Progenitor cell of endocrine pancreas (in vitro differentiated cells): ENCODE measurements at regions not wholly inside any gene's neighbourhood (a gene's known extent, or its start where the extent isn't known, plus 50 kb on each side); places are given as distances from the start of the nearest gene placed in this dataset.

ENCODE experiments used
- DNase-seq: peaks from one replicate; pipeline ENCODE4 v3.0.0; 2021; ENCODE audit warnings: low spot score; ENCODE audit not compliant: unreplicated experiment
- H3K27ac Mint-ChIP-seq: 2 replicates; pipeline ENCODE4 v1.8.0; 2021; ENCODE audit warnings: mild to moderate bottlenecking, moderate library complexity, mixed read lengths
- H3K27me3 Mint-ChIP-seq: 2 replicates; pipeline ENCODE4 v1.8.0; 2021; ENCODE audit warnings: mixed read lengths
- H3K36me3 Mint-ChIP-seq: 2 replicates; pipeline ENCODE4 v1.8.0; 2022; ENCODE audit warnings: mixed read lengths; ENCODE audit not compliant: insufficient read depth
- H3K4me1 Mint-ChIP-seq: 2 replicates; pipeline ENCODE4 v1.8.0; 2021; ENCODE audit warnings: low read depth, mixed read lengths
- H3K4me3 Mint-ChIP-seq: 2 replicates; pipeline ENCODE4 v1.8.0; 2021; ENCODE audit warnings: low read depth, mild to moderate bottlenecking, moderate library complexity, mixed read lengths
- H3K9me3 Mint-ChIP-seq: 2 replicates; pipeline ENCODE4 v1.8.0; 2021; ENCODE audit warnings: low read depth, mixed read lengths
- TF ChIP-seq, protein P1 (sequence below): fragments of 200-600 bp; sonication (generic); IDR thresholded peaks from one replicate; pipeline ENCODE4 v1.5.0; 2021; ENCODE audit warnings: antibody characterized with exemption, mild to moderate bottlenecking; ENCODE audit not compliant: unreplicated experiment

DNA sequence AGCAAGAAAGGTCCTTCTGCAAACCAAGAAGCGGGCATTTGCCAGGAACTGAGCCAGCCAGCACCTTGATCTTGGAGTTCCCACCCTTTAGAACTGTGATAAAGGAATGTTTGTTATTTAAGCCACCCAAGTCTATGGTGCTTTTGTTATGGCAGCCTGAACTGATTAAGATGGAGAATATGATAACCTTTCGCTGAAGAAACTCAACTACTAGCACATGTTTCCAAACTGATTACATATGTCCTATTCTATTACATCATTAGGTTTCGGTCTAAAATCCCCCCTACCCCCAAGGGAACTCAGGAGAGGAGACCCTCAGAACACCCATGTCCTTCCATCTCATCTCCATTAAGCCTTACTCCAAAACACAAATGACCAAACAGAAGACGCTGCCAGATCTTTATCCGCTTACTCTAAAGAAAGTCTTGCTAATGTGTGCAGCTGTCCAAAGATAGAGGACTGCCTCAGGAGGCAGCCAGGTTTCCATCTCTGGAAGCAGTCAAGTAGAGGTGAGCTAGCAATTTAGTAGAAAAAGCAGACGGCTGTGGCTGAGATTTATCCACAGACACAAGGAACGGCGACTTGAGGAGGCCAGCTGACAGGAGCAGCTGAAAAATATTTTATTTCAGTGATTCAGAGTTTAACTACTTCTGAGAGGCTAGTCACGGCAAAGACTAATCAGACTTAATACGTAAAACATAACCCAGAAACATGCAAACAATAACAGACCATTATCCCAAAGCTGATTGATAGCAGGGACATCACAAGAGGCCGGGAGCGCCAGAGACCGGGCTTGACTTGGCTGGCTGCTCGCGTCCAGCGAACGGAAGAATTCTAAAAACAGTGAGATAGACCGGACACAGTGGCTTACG, 611.4 kb upstream of the CDH5 start:
- peaks cover 14% of the 10 kb centered on the region for H3K4me1 Mint-ChIP-seq
- TF ChIP-seq, protein P1, sequence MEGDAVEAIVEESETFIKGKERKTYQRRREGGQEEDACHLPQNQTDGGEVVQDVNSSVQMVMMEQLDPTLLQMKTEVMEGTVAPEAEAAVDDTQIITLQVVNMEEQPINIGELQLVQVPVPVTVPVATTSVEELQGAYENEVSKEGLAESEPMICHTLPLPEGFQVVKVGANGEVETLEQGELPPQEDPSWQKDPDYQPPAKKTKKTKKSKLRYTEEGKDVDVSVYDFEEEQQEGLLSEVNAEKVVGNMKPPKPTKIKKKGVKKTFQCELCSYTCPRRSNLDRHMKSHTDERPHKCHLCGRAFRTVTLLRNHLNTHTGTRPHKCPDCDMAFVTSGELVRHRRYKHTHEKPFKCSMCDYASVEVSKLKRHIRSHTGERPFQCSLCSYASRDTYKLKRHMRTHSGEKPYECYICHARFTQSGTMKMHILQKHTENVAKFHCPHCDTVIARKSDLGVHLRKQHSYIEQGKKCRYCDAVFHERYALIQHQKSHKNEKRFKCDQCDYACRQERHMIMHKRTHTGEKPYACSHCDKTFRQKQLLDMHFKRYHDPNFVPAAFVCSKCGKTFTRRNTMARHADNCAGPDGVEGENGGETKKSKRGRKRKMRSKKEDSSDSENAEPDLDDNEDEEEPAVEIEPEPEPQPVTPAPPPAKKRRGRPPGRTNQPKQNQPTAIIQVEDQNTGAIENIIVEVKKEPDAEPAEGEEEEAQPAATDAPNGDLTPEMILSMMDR = no peak
- H3K4me3 Mint-ChIP-seq = no peak overlapping the region
- DNase-seq = no peak
- no peaks in the 10 kb centered on the region for H3K36me3 Mint-ChIP-seq
- H3K27me3 Mint-ChIP-seq = peaks cover 5% of the 10 kb centered on the region
- H3K9me3 Mint-ChIP-seq = no peaks in the 10 kb centered on the region
- peak overlapping the region; percentile 19 for H3K27ac Mint-ChIP-seq

DNA sequence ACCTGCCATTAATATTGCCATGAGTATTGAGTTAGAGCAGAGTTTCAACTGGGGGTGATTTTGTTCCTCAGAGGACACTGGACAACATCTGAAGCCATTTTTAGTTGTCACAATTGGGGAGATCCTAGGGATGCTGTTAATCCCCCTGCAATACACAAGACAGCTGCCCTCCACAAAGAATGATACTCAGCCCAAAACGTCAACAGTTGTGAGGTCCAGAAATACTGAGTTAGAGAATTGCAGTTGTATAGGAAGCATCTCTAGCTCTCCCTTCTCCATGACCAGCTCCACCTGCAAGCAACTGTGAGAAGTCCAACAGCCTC, 614.0 kb upstream of the CDH5 start:
- TF ChIP-seq, protein P1 = no peak
- Mint-ChIP-seq H3K9me3 (no peaks in the 10 kb centered on the region), H3K27me3 (peaks cover 5% of the 10 kb centered on the region), H3K4me3 (no peak overlapping the region), H3K27ac (no peak overlapping the region), H3K36me3 (no peaks in the 10 kb centered on the region), H3K4me1 (peaks cover 6% of the 10 kb centered on the region)
- no peak for DNase-seq

DNA sequence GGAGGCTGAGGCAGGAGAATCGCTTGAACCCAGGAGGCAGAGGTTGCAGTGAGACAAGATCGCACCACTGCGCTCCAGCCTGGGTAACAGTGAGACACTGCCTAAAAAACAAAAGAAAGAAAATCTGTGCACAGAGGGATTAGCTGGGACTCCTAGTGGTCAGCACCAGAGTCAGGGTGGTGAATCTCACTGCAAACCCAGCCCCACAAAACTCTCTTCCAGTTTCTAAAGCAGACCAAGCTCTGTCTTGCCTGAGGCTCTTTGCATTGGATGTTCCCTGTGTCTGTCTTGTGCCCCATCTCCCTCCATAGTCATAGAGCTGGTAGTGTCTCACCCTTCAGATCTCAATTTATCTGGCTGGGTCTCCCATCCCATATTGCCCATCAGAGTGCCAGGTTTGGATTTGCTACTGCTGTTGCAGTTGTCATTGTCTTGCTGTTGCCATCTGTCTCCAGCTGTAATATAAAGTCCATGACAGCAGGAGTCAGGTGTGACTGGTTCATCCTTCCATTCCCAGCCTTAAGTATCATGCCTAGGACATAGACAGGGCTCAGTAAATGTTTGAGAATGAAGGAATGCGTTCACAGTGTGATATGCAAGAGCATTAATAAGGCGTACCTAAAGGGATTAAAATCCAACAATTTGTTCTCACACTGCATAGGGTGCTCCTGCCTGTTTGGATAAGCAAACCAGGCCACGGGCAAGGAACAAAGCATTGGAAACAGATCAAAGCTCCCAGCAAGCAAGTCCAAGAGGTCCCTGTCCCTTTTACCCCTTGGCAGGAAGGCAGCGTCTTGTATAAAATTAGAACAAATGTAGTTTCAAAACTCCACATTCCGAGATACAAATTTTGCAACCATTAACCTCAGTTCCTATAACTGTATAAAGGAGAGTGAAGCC, 614.6 kb upstream of the CDH5 start:
- H3K36me3 Mint-ChIP-seq = no peaks in the 10 kb centered on the region
- H3K27ac Mint-ChIP-seq = no peak overlapping the region
- H3K4me1 Mint-ChIP-seq = peaks cover 3% of the 10 kb centered on the region
- no peak for DNase-seq
- peaks cover 5% of the 10 kb centered on the region for H3K27me3 Mint-ChIP-seq
- H3K4me3 Mint-ChIP-seq = no peak overlapping the region
- H3K9me3 Mint-ChIP-seq = no peaks in the 10 kb centered on the region
- TF ChIP-seq, protein P1 = no peak

DNA sequence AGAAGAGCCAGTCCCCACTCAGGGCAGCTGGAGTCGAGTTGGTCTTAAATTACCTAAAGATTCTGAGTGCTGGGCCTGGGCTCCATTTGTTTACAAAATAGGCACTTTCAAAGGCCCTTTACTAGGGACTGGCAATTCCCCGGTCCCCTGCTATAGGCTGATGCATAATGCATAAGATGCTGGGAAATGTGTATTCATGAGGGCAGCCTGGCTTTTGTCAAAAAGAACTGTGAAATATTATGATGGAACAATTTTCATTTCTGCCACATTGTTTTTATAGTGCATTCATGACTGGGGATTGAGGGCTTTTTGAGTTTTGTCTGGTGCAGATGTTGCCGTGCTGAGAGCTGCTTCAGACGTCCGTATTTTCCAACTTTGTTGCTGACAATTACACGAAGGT, 617.0 kb upstream of the CDH5 start:
- H3K4me1 Mint-ChIP-seq = peaks cover 1% of the 10 kb centered on the region
- TF ChIP-seq, protein P1 = no peak
- H3K9me3 Mint-ChIP-seq = no peaks in the 10 kb centered on the region
- no peak overlapping the region for H3K27ac Mint-ChIP-seq
- no peak overlapping the region for H3K4me3 Mint-ChIP-seq
- no peak for DNase-seq
- H3K27me3 Mint-ChIP-seq = peaks cover 5% of the 10 kb centered on the region
- H3K36me3 Mint-ChIP-seq = no peaks in the 10 kb centered on the region

DNA sequence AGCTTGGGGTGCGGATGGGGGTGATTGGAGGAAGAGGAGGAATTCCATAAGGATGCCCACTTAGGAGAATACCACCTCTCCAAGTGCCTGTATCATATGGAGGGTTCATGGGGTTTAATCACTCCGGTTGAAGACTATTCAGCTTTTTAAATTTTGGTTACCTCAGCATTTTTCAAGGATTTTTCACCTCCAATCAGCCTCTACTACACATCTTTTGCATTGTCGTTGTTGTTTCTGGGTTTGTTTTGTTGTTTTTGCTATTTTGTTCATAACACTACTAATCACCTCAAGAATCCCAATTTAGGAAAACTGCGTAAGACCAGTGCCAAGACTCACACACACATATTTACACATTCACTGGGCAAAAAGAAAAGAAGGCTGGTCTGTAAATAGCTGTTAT, 619.5 kb upstream of the CDH5 start:
- TF ChIP-seq, protein P1 = no peak
- Mint-ChIP-seq H3K4me3 (no peak overlapping the region), H3K4me1 (peaks cover 1% of the 10 kb centered on the region), H3K9me3 (no peaks in the 10 kb centered on the region), H3K27ac (no peak overlapping the region), H3K36me3 (no peaks in the 10 kb centered on the region), H3K27me3 (no peaks in the 10 kb centered on the region)
- DNase-seq = no peak
